ENCODE measurements at regions not wholly inside any gene's neighbourhood (a gene's known extent, or its start where the extent isn't known, plus 50 kb on each side); places are given as distances from the start of the nearest gene placed in this dataset.
A peak's percentile ranks its signal among the peaks of the same experiment; 100 is the strongest.

DNA sequence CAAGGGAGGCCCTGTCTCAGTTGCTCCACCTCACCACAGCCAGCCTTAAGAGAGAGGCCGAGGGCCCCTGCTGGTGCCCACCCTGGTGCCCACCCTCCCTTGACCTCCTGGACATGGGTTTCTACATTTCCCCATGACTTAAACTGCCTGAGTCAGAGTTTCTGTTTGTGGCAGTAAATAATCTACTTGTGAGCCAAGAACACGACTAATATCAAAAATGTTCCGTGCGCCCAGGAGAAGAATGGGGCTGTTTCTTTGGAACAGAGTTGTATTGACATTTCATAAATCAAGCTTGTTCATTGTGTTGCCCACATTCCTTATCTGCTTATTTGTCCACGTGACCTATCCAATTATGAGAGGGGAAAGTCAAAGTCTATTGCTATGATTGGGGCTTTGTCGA is 143.5 kb downstream of the ANKRD60 start:
- POLR2A ChIA-PET (ENCODE audit: unreplicated experiment) = no interaction called here
- Histone ChIP-seq H3K36me3 (ENCODE audit: low read depth, low read length) (no peaks in the 10 kb centered on the region), H3K79me2 (ENCODE audit: low read length) (no peaks in the 10 kb centered on the region), H3K9ac (ENCODE audit: low read length) (peak overlapping the region; percentile 63), H3K27ac (ENCODE audit: low read length) (peak overlapping the region; percentile 85), H3K9me2 (replicated peaks; ENCODE audit: low read length) (no peaks in the 10 kb centered on the region), H3K4me3 (ENCODE audit: low read length) (no peak overlapping the region), H4K20me1 (ENCODE audit: low read length) (no peaks in the 10 kb centered on the region), H2AFZ (ENCODE audit: low read length) (no peak overlapping the region), H3K4me1 (ENCODE audit: insufficient read depth, low read length) (peaks cover 43% of the 10 kb centered on the region), H3F3A (ENCODE audit: low read length, unreplicated experiment) (no peaks in the 10 kb centered on the region), H3K4me2 (ENCODE audit: low read length) (peak overlapping the region; percentile 4; the same call in 1 of the 2 replicates), H3K27me3 (ENCODE audit: low read length) (no peaks in the 10 kb centered on the region), H3K9me3 (ENCODE audit: low read length) (no peaks in the 10 kb centered on the region)
- CTCF ChIA-PET = interaction anchor here (0.6 kb wide), 2 partner anchors 20 to 214 kb away, joined by 3 read pairs; no protein-coding TSS in a partner anchor
- ATAC-seq = peak; percentile 25; the same call in 1 of the 2 replicates
- intact Hi-C loops (cut with micrococcal nuclease) = loop anchor here (5.0 to 10.0 kb wide), 4 partner anchors 68 to 460 kb away; partner anchors contain the start of gene ZBP1
- peak; percentile 92 for DNase-seq
- BruUV-seq (replicated peaks) = no TSS peak
- TF ChIP-seq, protein P1, sequence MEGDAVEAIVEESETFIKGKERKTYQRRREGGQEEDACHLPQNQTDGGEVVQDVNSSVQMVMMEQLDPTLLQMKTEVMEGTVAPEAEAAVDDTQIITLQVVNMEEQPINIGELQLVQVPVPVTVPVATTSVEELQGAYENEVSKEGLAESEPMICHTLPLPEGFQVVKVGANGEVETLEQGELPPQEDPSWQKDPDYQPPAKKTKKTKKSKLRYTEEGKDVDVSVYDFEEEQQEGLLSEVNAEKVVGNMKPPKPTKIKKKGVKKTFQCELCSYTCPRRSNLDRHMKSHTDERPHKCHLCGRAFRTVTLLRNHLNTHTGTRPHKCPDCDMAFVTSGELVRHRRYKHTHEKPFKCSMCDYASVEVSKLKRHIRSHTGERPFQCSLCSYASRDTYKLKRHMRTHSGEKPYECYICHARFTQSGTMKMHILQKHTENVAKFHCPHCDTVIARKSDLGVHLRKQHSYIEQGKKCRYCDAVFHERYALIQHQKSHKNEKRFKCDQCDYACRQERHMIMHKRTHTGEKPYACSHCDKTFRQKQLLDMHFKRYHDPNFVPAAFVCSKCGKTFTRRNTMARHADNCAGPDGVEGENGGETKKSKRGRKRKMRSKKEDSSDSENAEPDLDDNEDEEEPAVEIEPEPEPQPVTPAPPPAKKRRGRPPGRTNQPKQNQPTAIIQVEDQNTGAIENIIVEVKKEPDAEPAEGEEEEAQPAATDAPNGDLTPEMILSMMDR (conservative IDR thresholded peaks at IDR 0.05; ENCODE audit: low read depth, low read length) = no peak
- no peak for TF ChIP-seq EZH2phosphoT487 (IDR thresholded peaks at IDR 0.05; ENCODE audit: borderline replicate concordance, low read length)
- no peak for TF ChIP-seq EZH2 (IDR thresholded peaks at IDR 0.05; ENCODE audit: low read length, unreplicated experiment)

DNA sequence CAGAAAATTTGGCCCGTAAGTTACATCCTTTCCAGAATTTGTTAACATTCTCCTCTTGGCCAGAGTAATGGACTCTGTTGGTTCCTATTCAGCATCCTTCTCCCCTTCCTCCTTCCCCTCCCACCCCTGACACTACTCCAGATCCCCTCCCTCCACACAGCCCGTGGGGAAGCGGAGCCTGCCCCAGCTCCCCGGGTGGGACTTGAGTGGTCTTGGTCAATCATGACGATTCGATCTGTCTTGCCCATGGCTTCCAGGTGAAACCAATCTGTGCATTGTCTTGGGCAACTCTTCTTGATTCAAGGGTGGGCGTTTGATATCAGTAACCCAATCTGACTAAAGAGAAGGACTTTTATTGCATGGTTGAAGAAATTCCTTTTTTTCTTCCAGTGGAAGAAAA is 143.9 kb downstream of the ANKRD60 start:
- Histone ChIP-seq H3K9me3 (ENCODE audit: low read length) (no peaks in the 10 kb centered on the region), H3K9me2 (replicated peaks; ENCODE audit: low read length) (no peaks in the 10 kb centered on the region), H3K4me1 (ENCODE audit: insufficient read depth, low read length) (peaks cover 47% of the 10 kb centered on the region), H3K4me3 (ENCODE audit: low read length) (no peak overlapping the region), H3K27me3 (ENCODE audit: low read length) (no peaks in the 10 kb centered on the region), H2AFZ (ENCODE audit: low read length) (no peak overlapping the region), H3K36me3 (ENCODE audit: low read depth, low read length) (no peaks in the 10 kb centered on the region), H3K9ac (ENCODE audit: low read length) (peak overlapping the region; percentile 63), H3K79me2 (ENCODE audit: low read length) (no peaks in the 10 kb centered on the region), H3K27ac (ENCODE audit: low read length) (peak overlapping the region; percentile 85), H4K20me1 (ENCODE audit: low read length) (no peaks in the 10 kb centered on the region), H3F3A (ENCODE audit: low read length, unreplicated experiment) (no peaks in the 10 kb centered on the region), H3K4me2 (ENCODE audit: low read length) (peak overlapping the region; percentile 3; the same call in 1 of the 2 replicates)
- DNase-seq = no peak
- TF ChIP-seq EZH2 (IDR thresholded peaks at IDR 0.05; ENCODE audit: low read length, unreplicated experiment) = no peak
- TF ChIP-seq, protein P1 (conservative IDR thresholded peaks at IDR 0.05; ENCODE audit: low read depth, low read length) = no peak
- TF ChIP-seq EZH2phosphoT487 (IDR thresholded peaks at IDR 0.05; ENCODE audit: borderline replicate concordance, low read length) = no peak
- intact Hi-C loops (cut with micrococcal nuclease) = loop anchor here (5.0 to 10.0 kb wide), 3 partner anchors 67 to 460 kb away; partner anchors contain the start of gene ZBP1
- no peak for ATAC-seq
- POLR2A ChIA-PET (ENCODE audit: unreplicated experiment) = no interaction called here
- CTCF ChIA-PET = no interaction called here
- BruUV-seq (replicated peaks) = no TSS peak

DNA sequence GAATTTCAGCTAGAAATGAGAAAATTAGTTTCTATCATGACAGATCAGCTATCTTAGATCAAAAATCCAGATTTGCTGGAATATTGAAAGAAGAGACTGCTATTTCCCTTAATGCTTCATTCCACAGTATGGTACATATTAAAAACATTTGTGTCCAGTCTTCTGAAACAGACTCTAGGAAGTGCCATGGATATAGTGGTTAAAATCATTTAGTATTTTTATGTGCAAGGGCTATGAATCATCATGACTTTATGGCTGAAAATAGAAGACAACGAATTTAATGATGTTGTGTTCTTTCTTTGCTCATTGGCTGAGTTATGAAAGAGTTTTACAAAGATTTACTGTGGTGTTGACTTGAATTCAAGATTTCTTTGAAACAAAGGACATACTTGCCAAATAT is 146.6 kb downstream of the ANKRD60 start:
- BruUV-seq (replicated peaks) = no TSS peak
- peak overlapping the region; percentile 48 for H3K4me2 ChIP-seq (ENCODE audit: low read length)
- H3K9ac ChIP-seq (ENCODE audit: low read length) = no peak overlapping the region; the same call in 1 of the 2 replicates
- ChIA-PET CTCF (no interaction called here), POLR2A (ENCODE audit: unreplicated experiment) (no interaction called here)
- no peaks in the 10 kb centered on the region for H3K36me3 ChIP-seq (ENCODE audit: low read depth, low read length)
- peak; percentile 93 for DNase-seq
- intact Hi-C loops (cut with micrococcal nuclease) = loop anchor here (2.0 to 10.0 kb wide), 4 partner anchors 29 to 457 kb away; partner anchors contain the start of gene ZBP1
- TF ChIP-seq EZH2 (IDR thresholded peaks at IDR 0.05; ENCODE audit: low read length, unreplicated experiment) (no peak), EZH2phosphoT487 (IDR thresholded peaks at IDR 0.05; ENCODE audit: borderline replicate concordance, low read length) (no peak)
- TF ChIP-seq, protein P1 (conservative IDR thresholded peaks at IDR 0.05; ENCODE audit: low read depth, low read length) = no peak
- peak overlapping the region; percentile 70 for H3K27ac ChIP-seq (ENCODE audit: low read length)
- H3K4me3 ChIP-seq (ENCODE audit: low read length) = no peak overlapping the region
- ATAC-seq = peak; percentile 79
- peaks cover 55% of the 10 kb centered on the region for H3K4me1 ChIP-seq (ENCODE audit: insufficient read depth, low read length)
- no peaks in the 10 kb centered on the region for H3F3A ChIP-seq (ENCODE audit: low read length, unreplicated experiment)
- no peak overlapping the region for H2AFZ ChIP-seq (ENCODE audit: low read length)
- no peaks in the 10 kb centered on the region for H3K79me2 ChIP-seq (ENCODE audit: low read length)
- no peaks in the 10 kb centered on the region for H3K9me2 ChIP-seq (replicated peaks; ENCODE audit: low read length)
- H3K27me3 ChIP-seq (ENCODE audit: low read length) = no peaks in the 10 kb centered on the region
- H3K9me3 ChIP-seq (ENCODE audit: low read length) = no peaks in the 10 kb centered on the region
- H4K20me1 ChIP-seq (ENCODE audit: low read length) = no peaks in the 10 kb centered on the region
